GM12801 (cell line): ENCODE measurements at regions not wholly inside any gene's neighbourhood (a gene's known extent, or its start where the extent isn't known, plus 50 kb on each side); places are given as distances from the start of the nearest gene placed in this dataset.

Experiments used
- CTCF ChIP-seq: IDR thresholded peaks from one replicate; pipeline ENCODE4 v1.5.1; 2011; ENCODE audit warnings: control low read depth; ENCODE audit not compliant: insufficient read length; ENCODE audit errors: extremely low read depth

GRCh38 chr2:43117521-43118143, 108.8 kb downstream of the ZFP36L2 start:
- no peak for TF ChIP-seq CTCF

DNA sequence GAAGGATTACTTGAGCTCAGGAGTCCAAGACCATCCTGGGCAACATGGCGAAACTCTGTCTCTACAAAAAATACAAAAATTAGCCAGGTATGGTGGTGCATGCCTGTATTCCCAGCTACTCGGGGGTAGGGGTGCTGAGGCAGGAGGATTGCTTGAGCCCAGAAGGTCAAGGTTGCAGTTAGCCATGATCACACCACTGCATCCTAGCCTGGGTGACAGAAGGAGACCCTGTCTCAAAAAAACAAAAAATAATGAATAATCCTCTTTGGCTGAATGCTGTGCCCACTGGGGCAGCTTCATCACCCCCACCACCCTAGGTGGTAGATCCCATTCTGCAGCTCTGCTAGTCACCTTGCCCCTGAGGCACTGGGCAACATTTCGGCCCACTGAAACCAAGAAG, 109.4 kb downstream of the ZFP36L2 start:
- no peak for TF ChIP-seq CTCF

GRCh38 chr2:43115881-43116280, 110.5 kb downstream of the ZFP36L2 start:
- TF ChIP-seq CTCF: no peak

DNA sequence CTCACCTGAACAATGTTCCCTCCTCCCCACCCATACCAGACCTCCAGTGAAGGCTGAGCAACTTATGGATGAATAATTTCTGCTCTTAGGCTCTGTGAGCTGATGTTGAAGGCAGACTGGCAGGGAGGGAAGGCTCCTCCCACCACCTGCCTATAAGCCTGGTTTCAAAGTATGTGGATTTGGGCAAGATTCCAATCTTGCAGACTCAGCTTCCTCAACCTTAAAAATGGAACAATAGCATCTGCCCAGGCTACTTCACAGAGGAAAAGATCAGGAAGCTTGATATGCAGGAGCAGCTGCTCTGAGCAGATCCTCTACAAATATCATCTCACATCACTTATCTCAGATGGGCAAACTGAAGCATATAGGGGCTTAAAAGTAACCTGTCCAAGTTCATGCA, 112.2 kb downstream of the ZFP36L2 start:
- no peak for TF ChIP-seq CTCF

- TF ChIP-seq CTCF: no peak
These were observed 114.4 kb downstream of the ZFP36L2 start for GRCh38 chr2:43111788-43112554.

DNA sequence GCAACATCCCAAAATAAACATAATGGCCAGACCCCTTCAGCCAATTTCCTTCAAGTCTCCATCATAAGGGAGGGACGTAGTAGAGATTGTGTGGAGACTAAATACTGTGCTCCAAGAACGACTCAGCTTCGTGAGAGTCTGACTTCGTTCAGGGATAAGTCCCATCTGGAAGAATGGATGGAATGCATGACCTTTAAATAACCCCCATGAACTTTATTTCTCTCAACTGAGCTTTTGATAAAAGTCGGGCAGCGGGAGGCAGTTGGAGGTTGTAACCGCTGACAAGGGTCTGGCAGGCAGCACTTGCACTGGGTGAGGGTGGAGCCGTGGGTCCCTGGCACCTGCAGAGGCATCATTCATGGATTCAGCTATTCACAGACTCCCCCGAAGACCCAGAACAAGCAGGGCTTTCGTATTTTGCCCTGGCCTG, 115.9 kb downstream of the ZFP36L2 start:
- TF ChIP-seq CTCF: no peak

GRCh38 chr2:43109261-43109743, 117.1 kb downstream of the ZFP36L2 start:
- TF ChIP-seq CTCF: no peak
